NCI-H146 treated with DMSO at 0.1 percent for 48 hours (cell line): ENCODE measurements at regions not wholly inside any gene's neighbourhood (a gene's known extent, or its start where the extent isn't known, plus 50 kb on each side); places are given as distances from the start of the nearest gene placed in this dataset.

Experiments used
- DNase-seq: peaks from one replicate; lab custom pipeline; 2025; ENCODE audit not compliant: unreplicated experiment; lab: John Stamatoyannopoulos, UW

DNA sequence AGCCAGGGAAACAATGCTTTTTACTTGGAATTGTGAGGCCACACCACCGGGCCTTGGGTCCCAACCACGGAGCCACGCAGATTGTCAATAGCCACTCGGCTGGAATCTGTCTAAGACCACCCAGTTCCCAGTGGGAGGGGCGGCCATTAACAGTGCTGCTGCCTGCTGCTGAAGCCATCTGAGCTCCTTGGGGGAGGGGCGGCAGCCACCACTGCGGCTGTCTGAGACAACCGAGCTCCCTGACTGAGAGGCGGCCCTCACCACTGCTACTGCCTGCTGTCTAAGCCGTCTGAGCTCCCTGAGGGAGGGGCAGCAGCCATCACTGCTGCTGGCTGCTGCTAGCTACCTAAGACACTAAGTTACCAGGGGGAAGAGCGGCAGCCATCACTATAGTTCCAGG is 64.3 kb downstream of the DMRTA2 start:
- DNase-seq, result no peak

DNA sequence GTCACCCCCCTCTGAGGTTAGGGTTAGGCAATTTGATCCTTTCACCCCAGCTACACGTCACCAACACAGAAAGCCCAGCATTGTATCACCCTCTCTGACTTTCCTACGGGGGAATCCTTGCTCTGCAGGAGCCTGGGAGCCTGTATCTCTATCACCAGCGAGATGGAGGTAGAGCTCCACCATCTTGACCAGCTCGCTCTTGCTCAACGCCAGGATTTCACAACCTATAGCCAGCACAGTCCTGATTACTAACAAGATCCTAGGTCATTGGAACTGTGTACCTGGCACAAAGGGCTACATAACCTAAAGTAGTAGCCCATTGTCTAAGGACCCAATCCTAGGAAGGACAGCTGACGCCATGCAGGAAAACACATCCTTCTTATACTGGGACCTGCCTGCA is 66.1 kb downstream of the DMRTA2 start:
- DNase-seq, result no peak

DNA sequence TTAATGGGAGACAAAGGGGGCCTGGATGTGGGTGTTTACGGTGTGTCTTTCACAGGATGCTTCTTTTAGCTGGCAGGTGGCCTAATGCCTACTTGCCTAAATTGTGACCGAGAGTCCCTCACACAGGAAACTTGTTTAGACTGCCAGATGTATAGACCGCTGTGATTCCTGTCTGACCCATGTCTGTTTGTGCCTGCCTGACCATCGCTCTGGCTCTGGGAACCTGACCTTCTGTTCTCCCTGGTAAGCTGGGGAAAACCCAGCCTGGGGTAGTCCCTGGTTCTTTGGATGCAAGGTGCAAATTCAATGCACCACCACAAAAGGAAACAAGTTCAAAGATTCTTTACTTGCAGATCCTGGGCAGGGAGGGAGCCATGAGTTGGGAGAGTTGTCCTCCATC is 68.4 kb downstream of the DMRTA2 start:
- no peak for DNase-seq

DNA sequence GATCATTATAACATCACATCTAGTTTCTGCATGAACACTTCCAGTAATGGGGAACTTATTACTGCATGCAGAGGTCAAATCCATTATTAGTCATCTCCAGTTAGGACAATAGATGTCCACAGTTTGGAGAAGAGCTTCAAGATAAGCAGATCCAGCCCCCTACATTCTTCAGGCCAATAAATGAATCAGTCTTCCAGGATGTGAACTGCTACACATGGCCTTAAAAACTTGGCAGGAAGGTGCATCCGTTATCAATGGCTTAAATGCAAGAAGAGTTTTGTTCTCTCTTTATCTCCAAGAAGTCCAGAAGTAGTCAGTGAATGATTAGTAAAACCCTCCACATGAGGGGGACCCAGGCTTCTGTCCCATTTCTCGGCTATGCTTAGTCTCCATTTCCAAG is 70.8 kb downstream of the DMRTA2 start:
- DNase-seq, result no peak

DNA sequence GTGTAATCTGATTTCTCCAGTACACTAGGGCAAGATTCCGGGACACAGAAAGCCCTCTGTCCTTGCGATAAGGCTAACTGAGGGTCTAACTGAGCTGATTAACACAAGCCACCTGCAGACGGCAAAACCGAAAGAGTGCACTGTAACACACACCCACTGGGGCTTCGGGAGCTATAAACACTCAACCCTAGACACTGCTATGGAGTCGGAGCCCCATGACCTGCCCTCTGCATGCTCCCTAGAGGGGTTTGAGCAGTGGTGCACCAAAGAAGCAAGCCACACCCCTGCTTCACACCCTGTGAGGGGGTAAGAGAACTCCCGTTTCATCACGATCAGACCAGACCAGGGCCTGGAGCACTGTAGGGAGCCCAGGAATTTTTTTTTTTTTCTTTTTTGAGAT is 72.4 kb downstream of the DMRTA2 start:
- DNase-seq, result no peak

DNA sequence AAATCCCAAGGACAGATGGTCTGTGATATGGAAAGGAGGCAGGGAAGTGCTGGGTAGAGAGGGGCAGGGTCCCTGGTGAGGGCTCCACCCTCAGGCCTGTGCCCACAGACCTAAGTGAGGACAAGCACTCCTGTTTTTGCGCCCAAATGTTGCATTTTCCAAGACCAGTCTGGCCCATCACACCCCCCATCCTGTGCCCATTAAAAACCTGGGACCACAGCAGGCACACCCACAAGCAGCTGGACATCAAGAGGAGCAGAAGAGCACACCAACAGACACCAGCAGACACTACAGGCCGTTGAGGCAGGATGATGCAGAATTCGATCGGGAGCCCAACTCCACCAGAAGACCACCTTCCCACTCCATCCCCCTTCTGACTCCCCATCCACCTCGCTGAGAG is 72.8 kb downstream of the DMRTA2 start:
- no peak for DNase-seq

DNA sequence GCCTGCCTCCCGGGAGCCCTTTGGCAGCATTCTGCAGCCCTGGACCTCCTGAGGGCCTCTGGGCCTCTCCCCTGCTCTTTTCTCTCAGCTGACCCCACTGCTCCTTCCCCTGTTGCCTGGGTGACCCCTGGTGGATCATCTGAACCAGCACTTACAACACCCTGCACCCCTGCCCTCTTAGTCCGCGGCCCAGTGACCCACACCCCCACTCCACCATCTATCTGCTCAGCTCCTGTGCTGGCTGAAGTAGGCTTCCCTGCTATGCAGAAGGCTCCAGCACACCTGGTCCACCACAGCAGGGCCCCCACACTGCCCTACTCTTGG is 74.0 kb downstream of the DMRTA2 start:
- DNase-seq, result no peak

DNA sequence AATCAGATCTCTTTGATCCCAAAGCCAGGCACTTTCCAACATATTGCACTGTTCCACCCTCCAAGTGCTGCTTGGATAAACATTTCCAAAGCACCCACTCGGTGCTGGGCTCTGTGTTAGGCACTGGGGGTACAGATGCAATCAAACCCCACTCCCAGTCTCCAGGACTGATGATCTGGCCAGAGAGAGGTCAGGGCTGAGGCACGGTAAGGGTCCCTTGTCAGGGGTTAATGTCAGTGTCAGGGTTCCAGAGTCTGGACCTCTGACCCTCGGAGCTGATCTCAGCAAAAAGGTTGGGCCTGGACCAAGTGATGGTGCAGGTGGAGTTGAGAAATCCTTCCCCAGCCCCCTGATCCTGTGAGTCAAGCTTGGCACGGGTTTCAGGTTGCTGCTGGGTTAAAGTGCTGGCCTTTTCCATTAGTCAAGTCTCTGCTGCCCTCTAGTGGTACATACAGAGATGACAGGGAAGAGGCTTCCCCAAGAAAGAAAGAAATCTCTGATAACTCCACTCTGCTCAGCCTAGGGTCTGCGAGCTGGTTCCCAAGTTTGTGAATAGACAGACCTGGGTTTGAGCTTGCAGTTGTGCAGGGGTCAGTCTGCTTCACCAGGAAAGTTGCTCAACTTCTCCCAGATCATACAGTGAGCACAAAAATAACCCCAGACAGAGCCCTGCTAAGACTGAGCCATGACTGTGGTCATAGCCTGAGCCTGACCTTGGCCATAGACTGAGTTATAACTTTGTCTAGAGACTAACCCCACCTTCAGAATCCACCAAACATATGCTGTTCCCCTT is 74.6 kb downstream of the DMRTA2 start:
- peak; percentile 20 for DNase-seq

DNA sequence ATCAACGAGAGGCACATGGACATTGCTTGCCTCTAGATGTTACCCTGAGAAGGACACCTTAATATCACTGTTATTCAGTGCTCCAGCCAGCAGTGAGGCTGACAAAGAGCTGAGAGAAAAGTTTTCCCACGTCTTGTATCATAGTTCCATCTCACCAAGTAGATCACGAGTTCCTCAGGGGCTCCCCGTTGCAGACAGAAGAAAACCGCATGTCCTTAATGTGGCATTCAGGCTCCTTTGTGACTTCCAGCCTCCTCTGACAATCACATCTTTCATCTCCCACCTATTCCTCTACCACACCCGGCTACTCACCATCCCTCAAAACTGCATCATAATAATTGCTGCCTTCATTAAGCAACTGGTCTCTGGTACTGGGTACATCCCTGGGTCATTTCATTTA is 75.3 kb downstream of the DMRTA2 start:
- DNase-seq, result no peak

DNA sequence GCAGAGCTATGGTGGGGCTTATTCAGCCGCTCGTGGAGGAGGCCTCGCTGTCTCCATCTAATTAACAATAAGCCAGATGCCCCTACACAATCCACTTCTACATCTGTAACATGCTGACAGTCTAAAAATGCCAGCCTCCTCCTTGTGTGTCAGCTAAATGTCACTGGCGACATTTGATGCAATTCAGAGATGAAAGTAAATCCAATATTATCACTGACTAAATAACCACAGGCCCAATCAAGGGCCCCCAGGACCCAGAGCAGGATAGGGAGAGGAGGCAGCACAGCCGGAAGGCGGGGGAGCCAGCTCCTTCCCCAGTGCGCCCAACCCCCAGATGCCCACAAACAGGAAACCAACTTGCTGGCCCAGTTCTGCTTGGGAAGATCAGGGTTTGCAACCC is 76.6 kb downstream of the DMRTA2 start:
- no peak for DNase-seq

DNA sequence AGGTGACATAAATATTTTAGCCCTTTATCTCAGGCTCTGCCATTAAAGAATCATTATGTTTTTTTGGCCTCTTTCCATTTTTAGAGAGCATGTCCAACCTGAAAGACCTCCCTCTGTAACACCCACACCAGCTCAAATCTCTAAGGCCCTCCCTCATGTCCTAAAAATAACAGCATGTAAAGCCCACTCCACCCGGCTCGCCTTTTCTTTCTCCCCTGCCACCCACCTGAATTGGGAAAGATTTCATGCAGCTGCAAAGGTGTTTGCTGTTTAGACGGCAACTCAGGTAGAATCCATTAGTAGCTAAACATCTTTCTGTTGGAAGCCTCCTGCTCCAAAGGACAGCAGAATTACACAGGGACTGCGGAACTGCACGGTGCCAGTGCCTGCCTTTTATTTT is 79.9 kb downstream of the DMRTA2 start:
- DNase-seq, result peak; percentile 84

DNA sequence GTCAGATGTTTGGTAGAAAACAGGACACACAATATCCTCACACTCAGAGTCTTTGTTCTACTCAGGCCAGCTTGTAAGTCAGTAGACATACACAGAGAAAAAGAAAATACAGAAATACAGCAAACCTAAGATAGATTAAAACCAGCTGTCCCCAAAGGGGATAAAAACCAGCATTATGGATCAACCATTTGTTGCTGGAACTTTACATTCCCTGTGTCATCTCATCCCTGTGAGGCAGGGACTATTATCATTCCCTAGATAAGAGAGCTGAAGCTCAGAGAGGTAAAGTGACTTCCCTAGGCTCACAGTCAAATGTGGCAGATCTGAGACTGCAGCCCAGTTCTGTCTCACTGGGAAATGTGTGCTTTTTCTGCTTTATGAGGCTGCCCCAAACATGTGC is 80.7 kb downstream of the DMRTA2 start:
- DNase-seq, result no peak

DNA sequence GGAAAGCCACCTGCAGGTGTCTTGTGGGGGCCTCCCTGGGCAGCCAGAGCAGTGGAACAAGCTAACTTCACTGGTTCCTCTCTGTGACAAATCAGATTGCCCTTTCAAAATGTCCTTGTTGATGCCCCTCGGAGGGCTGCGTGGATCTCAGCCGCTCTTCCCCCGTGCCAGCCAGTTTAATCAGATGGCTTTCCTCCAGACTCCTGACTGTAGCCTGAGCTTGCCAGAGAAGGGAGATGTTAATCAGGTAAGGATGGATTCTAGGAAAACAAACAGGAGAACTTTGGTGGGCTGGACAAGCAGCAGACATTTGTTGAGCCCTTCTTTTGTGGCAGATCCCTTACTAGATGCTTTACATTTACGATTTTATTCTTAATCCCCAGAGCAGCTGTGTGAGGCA is 88.2 kb downstream of the DMRTA2 start:
- DNase-seq, result no peak

DNA sequence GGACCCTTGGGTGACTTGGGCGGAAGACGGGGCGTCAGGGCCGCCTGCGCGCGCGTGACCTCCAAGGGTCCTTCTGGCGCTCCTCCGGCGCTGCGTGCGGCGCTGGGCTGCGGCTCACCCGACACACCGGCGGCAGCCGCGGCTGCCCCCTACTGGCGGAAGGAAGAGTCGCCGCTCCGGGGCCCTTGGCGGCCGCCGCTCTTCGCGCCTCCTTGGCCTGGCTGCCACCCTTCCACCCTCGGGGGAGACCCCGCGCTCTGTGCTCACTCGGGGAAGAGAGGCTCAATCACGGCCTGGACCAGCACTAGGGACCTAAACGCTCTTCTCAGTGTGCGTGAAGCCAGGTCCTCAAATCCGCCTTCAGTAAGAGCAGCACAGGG is 89.7 kb downstream of the DMRTA2 start:
- DNase-seq, result no peak

DNA sequence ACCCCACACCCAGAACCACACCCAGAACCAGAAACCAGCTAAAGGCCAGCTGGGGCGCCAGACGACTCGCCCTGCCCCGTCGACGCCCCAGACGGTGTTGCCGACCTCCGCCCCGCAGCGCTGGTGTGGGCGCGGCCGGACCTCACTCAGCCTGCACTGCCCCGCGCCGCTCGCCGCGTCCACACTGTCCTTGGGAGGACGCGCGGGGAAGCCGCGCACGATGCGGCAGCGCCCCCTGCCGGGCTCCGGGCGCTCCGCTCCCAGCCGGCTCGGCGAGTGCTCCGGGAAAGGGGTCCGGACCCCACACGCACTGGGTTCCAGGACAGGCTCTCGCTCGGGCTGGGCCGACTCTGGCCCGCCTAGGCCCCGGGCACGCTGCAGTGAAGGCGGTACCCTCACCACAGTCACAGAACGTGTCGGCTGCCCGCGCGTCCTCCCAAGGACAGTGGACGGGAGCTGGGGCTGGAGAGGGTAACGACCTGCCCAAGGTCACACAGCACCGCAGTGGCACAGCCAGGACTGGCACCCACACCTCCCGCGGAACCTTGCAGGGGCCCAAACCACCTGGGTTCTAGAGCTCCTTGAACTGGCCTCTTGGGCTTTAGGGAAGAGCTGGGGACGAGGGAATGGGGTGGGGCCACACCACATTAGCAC is 90.2 kb downstream of the DMRTA2 start:
- DNase-seq, result peak; percentile 18

DNA sequence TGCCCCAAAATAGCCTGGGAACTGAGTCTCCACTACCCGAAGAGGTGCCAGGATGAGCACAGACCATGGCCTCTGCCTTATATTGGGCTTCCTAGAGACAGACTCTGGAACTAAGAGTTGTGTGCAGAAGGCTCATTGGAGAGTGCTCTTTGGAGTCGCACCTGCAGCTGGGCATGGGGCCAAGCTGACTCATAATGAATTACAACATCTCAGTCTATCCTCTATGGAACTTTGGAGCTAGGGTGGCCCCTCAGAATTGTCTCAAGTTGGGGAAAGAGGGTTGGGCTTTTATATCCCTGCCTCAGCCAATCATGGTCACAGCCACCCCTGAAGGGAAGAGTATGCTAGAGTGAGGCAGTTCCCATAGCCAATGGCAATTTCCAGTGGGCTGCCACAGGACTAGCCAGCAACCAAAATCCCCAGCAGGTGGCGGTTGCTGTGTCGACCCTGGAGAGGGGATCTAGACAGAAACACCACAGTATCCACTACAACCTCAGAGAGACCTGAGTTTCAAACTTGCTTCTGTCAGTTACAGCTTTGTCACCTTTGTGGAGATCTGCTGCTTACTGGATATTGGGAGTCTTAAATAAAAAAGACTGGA is 93.8 kb downstream of the DMRTA2 start:
- no peak for DNase-seq

DNA sequence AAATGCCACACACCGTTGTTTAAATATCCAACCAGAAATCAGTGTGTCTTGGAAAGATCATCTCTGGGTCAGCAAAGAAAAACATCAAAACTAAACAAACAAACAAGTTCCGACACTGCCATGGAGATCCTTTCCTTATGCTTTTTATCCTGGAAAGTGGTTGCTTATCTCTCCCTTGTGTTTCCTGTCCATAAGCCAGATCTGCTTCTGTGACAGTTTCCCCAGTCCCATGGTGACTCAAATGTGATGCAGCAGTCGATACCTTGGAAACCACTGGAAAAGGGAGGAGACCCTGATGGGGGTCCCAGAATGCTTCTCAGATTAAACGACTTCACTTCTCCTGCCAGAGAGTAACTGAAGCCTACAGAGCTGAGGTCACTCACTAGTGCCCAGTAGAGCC is 94.7 kb downstream of the DMRTA2 start:
- no peak for DNase-seq

DNA sequence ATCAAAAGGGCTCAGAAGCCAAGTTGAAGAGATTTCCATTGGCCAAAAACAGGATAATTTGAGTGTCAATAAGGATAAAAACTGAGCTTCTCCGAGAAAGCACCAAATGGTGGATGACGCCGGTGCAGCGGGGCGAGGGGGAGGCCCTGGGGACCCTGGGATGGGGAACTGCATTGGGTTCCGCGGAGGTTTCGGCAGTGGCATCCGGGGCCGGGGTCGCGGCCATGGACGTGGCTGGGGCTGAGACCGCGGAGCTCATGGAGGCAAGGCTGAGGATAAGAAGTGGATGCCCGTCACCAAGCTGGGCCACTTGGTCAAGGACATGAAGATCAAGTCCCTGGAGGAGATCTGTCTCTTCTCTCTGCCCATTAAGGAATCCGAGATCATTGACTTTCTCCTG is 97.2 kb downstream of the DMRTA2 start:
- no peak for DNase-seq

DNA sequence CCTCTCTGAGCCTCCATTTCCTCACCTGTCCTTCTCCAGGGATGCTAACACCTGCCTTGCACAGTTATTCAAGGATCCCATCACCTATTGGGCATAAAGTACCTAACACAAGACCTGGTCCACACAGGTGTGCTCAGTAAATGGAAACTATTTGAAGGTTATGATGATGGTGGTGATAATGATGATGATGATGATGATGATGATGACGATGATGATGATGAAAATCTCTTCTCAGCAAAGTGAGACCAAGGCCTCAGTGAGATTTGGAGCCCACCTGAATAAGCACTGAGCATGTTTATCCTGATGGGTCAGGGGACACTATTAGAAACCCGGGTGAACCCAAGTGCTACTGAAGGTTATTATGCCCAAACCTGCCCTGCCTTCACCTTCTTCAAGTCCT is 100.7 kb downstream of the DMRTA2 start:
- DNase-seq, result no peak

DNA sequence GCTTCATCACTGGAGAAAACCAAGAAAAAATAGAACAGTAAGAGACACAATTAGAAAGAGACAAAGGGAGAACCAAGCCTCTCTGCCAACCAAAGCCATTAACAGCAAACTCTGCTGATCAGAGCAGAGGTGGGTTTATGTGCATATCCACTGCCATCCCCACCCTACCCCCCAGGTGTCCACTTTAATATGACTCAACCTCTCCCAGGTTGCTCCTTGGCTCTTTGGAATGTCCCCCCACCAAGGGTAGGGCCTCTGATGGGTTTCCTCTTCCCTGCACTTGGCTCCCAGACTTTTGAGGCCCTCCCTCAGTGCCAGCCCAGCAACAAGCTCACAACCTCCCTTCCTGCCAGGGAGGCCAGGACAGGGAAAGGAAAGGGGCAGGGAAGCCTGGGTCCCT is 104.8 kb downstream of the DMRTA2 start:
- DNase-seq, result no peak

DNA sequence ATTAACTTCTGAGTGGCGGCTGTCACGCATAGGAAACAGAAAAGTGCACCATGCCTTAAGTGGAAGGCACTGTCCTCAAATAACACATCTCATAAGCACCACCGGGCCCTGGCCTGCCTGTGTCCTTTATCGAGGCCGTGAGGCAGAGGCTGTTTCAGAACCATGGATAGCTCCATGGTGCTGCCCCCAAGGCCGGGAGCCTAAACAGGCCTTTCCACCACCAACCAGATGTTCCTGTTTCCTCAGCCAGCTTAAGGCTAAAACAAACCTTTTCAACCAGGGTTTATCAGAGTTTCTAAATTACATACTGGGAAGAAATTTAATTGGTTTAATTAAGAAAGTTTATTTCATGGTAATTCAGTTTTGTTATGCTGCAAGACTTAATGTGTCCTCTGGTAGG is 114.4 kb downstream of the DMRTA2 start:
- DNase-seq, result no peak

DNA sequence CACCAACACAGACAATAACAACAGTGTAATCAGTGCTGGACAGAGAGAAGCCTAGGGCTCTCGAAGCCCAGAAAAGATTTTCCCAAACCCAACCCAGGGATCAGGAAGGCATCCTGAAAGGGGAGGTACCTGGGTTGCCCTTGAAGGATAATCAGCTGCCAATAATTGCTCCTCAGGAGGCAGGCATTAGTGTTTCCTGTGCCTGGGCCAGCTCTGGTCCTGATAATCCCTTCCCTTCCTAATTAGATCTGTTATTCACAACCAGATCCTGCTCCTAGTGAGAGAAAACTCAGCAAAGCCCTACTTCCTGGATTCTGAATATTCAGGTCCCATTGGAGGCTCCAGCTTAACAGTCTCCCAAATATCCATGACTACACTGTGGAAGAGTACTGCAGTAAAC is 117.4 kb downstream of the DMRTA2 start:
- DNase-seq, result peak; percentile 21

DNA sequence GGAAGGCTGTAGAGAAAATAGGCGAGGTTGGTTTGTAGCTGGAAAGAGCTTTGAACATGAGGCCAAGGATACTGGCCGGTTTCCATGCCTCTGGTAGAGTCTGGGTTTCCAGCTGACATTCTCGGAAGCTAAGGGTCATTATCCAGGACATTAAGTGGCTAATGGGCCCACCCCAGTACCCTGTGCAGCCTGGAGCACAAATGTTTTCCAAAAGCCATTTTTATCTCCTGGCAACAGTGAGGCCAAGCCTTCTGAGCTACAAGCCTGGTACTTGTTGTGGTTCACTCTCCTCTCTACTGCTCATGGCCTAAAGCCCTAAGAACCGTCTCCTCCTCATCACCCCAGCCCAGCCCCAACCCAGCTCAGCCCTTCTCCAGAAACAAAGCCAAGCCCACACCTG is 122.9 kb downstream of the DMRTA2 start:
- DNase-seq, result no peak
